ENCODE measurements at regions not wholly inside any gene's neighbourhood (a gene's known extent, or its start where the extent isn't known, plus 50 kb on each side); places are given as distances from the start of the nearest gene placed in this dataset.

DNA sequence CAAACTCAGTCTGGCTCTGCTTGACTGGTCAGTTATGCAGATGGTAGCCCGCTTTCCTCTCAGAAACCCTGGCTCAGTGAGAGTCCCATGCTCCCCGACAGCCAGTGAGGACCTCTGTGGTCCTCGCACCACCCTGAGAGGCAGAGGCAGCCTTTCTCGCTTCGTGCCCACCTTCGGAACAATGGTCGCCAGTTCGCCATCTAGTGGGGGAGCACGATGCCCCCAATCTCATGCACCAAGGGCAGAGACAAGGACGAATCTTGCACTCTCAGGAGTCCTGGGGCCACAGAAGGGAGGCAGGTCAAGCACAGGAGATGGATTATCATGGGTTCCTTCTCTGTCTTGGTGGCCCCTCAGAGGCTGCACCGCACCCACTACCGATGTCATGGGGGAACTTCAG, 75.2 kb downstream of the RHCG start:
- peaks cover 0 to 5% (median 0%) of the 10 kb centered on the region in 4 donors for H3K4me1 ChIP-seq
- peaks cover 0 to 79% of the 10 kb centered on the region in 2 donors for H3K27me3 ChIP-seq
- H3K36me3 ChIP-seq: no peaks in the 10 kb centered on the region
- no peaks in the 10 kb centered on the region for H3K9me3 ChIP-seq
- intact Hi-C loops (cut with DNase I; ENCODE audit: low total_unique reads): no loop called here
- no peak overlapping the region for H3K4me3 ChIP-seq
- DNase-seq: no peak
- H3K27ac ChIP-seq: no peak overlapping the region
- TF ChIP-seq CTCF (IDR thresholded peaks at IDR 0.05): no peak

GRCh38 chr15:89419370-89419984, 76.9 kb downstream of the RHCG start:
- intact Hi-C loops (cut with DNase I; ENCODE audit: low total_unique reads): no loop called here

DNA sequence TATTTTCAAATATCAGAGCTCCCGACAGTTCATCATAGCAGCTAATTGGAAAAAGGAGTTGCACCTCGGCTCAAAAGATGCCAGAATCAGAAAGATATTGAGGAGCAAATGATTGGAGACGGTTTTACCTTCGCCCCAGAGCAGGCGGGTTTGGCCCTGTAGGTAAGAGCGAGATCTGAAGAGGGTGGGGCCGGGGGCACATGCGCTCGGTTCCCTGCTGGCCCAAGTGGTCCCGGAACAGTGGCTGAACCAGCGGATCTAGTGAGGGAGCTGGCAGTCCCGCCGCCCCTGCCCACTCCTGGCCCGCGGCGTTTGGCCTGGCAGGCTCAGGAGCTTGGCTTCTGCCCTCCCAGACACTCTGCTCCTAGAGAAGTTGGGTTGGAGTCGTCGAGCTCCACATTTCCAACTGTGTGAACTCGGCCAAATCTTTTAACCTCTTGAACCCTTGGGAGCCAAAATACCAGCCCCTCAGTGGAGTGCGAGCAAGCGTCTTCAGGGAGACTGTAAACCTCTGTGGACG, 79.1 kb downstream of the RHCG start:
- DNase-seq: no peak
- Histone ChIP-seq H3K36me3 (no peaks in the 10 kb centered on the region), H3K27me3 (peaks cover 0 to 99% of the 10 kb centered on the region in 2 donors), H3K9me3 (no peaks in the 10 kb centered on the region), H3K4me1 (peaks cover 0 to 5% (median 0%) of the 10 kb centered on the region in 4 donors), H3K4me3 (no peak overlapping the region), H3K27ac (no peak overlapping the region)
- intact Hi-C loops (cut with DNase I; ENCODE audit: low total_unique reads): no loop called here
- TF ChIP-seq CTCF (IDR thresholded peaks at IDR 0.05): no peak

More at GRCh38 chr15:89419370-89419984, 76.9 kb downstream of the RHCG start:
- peaks cover 0 to 88% of the 10 kb centered on the region in 2 donors for H3K27me3 ChIP-seq
- H3K36me3 ChIP-seq: no peaks in the 10 kb centered on the region
- no peak for TF ChIP-seq CTCF (IDR thresholded peaks at IDR 0.05)
- peaks cover 0 to 5% (median 0%) of the 10 kb centered on the region in 4 donors for H3K4me1 ChIP-seq
- H3K4me3 ChIP-seq: no peak overlapping the region
- no peaks in the 10 kb centered on the region for H3K9me3 ChIP-seq
- no peak overlapping the region for H3K27ac ChIP-seq
- DNase-seq: no peak

- no peak overlapping the region for H3K4me3 ChIP-seq
- DNase-seq: no peak
- no peaks in the 10 kb centered on the region for H3K36me3 ChIP-seq
- H3K4me1 ChIP-seq: peaks cover 0 to 8% (median under 1%) of the 10 kb centered on the region in 4 donors
- H3K27me3 ChIP-seq: peaks cover 0 to 100% of the 10 kb centered on the region in 2 donors
- H3K9me3 ChIP-seq: no peaks in the 10 kb centered on the region
- intact Hi-C loops (cut with DNase I; ENCODE audit: low total_unique reads): no loop called here
- no peak overlapping the region for H3K27ac ChIP-seq
- peak; percentile 30 to 57 for TF ChIP-seq CTCF (IDR thresholded peaks at IDR 0.05)
These were observed 79.8 kb downstream of the RHCG start for GRCh38 chr15:89416339-89417183.

- intact Hi-C loops (cut with DNase I; ENCODE audit: low total_unique reads): no loop called here
- no peaks in the 10 kb centered on the region for H3K9me3 ChIP-seq
- H3K27me3 ChIP-seq: peaks cover 0 to 100% of the 10 kb centered on the region in 2 donors
- H3K4me3 ChIP-seq: no peak overlapping the region
- TF ChIP-seq CTCF (IDR thresholded peaks at IDR 0.05): no peak
- H3K36me3 ChIP-seq: no peaks in the 10 kb centered on the region
- no peak overlapping the region for H3K27ac ChIP-seq
- H3K4me1 ChIP-seq: peaks cover 0 to 19% (median 5%) of the 10 kb centered on the region in 4 donors
- DNase-seq: no peak
These were observed 79.9 kb upstream of the POLG start for GRCh38 chr15:89414571-89414970.

Measured in tibial artery (tissue), 4 donors.